HG03460 (cell line): ENCODE measurements at regions not wholly inside any gene's neighbourhood (a gene's known extent, or its start where the extent isn't known, plus 50 kb on each side); places are given as distances from the start of the nearest gene placed in this dataset.
"Not testable (repeated sequence)": the region's sequence is repeated elsewhere in the genome, so short reads cannot be mapped to it uniquely, and the experiment has no call there.

Source experiments
- ATAC-seq: cut with Tn5 transposase; IDR thresholded peaks from one replicate; pipeline ENCODE4 v1.9.1; 2021; ENCODE audit not compliant: unreplicated experiment

DNA sequence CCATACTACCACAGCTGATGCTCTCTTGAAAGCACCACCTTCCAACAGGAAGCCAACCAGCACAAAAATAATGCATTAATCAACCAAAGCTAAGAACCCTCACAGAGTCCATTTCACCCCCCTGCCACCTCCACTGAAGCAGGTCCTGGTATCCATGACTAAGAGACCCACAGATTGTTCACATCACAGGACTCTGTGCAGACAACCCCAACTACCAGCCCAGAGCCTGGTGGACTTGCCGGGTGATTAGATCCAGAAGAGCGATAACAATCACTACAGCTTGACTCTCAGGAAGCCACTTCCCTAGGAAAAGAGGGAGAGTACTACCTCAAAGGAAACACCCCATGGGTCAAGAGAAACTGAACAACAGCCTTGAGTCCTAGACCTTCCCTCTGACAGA lies 528.1 kb downstream of the KIF20B start:
- ATAC-seq, result no peak

DNA sequence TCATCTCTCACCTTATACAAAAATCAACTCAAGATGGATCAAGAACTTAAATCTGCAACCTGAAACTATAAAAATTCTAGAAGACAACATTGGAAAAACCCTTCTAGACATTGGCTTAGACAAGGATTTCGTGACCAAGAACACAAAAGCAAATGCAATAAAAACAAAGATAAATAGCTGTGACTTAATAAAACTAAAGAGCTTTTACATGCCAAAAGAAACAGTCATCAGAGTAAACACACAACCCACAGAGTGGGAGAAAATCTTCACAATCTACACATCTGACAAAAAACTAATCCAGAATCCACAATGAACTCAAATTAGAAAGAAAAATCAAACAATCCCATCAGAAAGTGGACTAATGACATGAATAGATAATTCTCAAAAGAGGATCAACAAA lies 532.4 kb downstream of the KIF20B start:
- not testable (repeated sequence) for ATAC-seq

DNA sequence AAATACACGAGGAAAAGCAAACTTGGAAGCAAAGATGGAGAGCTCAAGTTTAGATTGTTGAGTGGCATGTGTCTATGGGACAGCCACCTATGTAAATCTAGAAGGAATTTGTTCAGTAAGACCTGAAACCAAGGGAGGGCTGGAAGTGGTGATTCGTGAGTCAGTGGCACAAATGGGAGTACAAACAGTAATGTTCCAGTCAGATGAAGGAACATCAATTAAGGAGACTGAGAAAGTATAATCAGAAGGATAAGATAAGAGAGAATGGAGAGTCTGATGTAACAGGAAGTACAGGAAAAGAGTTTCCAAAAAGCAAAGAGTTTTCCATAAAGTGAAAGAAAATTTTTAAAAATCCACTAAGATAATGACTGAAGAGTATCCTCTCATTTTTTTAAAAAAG lies 544.2 kb downstream of the KIF20B start:
- ATAC-seq, result no peak

DNA sequence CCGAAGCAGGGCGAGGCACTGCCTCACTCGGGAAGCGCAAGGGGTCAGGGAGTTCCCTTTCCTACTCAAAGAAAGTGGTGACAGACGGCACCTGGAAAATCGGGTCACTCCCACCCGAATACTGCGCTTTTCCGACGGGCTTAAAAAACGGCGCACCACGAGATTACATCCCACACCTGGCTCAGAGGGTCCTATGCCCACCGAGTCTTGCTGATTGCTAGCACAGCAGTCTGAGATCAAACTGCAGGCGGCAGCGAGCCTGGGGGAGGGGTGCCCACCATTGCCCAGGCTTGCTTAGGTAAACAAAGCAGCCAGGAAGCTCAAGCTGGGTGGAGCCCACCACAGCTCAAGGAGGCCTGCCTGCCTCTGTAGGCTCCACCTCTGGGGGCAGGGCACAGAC lies 549.4 kb downstream of the KIF20B start:
- not testable (repeated sequence) for ATAC-seq

DNA sequence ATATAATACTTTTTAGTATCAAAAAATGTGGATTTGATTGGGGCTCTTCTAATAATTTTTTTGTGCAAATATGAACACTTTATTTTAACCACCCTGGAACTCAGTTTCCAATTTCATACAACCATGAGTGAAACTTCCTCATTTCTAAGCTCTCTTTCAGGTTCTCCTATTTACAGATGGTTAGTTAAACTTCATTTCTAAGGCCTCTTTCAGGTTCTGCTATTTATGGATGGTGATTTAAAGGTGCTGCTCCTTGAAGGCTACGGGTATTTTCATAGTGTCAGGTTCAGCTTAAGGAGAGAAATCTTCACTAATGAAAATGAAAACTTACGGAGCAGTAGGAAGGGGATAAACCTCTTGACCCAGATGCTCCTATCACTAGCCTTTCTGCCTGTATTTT lies 568.3 kb downstream of the KIF20B start:
- ATAC-seq, result no peak

DNA sequence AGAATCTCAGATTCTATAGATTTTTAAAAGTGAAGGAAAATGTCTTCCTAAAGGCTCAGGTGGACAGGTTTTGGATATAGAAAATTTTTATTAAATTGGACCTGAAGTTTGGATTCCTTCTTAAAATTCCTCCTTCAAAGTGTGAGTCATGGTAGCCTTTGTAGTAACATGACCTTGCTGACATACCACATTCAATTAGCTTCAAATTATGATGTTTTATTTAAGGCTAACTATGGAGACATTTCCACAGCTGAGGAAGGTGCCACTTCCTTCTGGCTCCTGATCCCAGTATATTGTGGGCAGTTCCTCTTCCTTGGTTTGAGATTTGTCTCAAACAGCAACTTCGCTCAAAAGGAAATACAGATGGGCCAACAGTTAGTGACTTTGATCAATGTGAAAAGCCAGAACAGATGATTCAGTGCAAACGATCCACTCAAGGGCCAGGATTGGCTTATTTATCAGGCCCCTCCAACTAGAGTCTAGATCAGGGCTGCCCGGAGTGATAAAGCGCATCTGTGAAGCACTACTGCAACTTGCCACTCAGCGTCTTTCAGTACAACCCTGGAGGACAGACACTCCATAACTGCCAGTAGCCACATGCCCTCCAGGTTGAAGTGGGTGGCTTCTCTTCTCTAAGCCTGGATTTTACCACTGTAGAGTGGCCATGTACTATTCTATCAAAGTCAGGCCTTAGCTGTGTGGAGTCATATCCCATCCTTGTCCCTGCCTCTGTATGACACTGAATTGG lies 573.5 kb downstream of the KIF20B start:
- ATAC-seq, result no peak

DNA sequence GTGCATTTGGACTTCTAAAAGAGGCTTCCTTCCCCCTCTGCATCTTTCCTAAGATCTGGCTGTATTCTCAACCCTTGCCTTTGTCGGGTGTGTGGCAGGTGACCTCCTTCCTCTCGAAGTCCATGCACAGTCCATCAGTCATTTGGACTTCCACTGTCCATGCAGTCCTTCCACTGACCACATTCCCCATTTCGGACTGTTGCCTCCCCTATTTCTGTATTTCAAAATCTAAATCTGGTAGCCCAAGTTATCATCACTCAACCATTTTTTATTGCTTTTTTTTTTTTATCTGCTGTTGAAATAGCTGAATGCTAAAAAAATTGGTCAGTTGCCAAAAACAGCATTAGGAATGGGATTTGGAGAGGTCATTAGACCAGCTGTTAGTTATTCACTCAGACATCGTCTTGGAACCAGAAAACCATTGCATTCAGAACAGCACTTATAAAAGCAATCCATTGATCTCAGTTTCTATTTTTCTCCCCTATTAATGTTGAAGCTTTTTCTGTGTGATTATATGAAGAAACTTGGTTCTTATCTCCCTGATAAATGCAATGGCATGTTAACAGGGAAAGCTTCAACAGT lies 575.6 kb downstream of the KIF20B start:
- no peak for ATAC-seq

DNA sequence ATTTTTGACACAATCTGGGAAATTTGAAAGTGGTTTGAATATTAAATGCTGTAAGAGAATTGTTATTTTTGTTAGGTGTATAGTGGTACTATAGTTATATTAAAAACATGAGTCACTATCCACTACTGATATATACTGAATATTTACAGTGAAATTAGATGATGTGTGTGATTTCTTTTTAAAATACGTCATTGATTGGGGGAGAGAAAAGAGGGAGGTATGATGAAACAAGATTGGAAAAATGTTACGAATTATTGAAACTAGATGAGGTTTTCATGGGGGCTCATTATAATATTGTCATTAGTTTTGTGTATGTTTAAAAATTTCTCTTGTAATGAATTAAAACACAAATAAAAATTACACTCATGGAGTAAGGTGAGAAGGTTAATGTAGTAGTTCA lies 571.4 kb downstream of the HTR7 start:
- ATAC-seq, result no peak

DNA sequence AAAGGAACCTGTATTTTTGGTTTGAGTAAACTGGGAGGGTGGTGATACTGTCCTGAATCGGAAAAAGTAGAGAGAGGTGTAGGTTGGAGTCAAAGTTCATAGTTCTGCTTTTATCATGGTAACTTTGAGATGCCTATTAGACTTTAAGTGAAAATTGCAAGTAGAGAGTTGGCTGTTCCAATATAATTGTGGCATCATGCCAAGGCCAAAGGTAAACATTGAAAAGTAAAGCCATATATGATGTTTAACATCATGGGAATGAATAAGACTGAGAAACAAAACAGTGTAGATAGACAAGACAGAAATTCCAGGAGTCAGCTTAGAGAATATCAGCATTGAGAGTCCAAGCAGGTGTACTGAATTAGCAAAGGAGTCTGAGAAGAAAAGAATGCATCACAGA lies 570.9 kb downstream of the HTR7 start:
- no peak for ATAC-seq

DNA sequence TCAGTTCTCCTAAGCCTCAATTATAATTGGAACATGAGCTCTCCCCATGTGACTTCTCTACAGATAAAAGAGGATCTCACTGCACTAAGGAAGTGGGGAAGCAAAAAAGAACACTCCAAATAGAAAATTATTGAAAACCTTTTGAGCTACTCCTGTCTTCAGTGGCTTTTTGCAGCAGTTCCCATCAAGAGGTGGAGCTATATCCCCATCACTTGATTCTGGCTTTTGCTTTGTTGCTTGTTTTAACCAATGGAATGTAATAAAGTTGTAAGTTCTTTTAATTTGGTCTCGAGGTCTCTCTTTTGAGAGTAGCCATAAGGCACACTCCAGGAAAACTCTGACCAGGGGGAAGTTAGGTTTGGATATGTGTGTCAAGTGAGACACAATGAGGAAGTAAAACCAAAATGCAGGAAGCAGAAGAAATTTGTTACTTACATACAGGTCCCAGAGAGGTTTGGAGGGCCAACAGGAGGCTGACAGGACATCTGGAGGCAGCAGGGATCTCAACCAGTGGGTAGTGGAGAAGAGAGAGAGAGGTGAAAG lies 569.4 kb downstream of the HTR7 start:
- ATAC-seq, result no peak

DNA sequence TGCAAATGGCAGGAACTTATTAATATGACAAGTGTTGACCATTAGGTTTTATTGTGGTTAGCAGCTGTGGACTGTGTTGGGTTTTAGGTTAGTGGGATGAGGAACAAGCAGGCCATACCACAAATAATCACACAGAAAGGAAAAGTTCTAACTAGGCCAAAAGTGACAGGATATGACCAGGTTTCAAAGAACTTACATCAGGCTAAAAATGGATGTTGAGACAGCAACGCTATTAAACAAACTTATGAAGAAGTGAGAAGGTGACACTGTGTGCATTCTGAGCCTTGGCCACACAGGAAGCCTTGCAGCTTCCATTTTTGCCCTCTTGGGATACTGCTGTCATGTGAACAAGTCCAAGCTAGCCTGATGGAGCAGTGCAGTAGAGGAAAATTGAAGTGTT lies 568.8 kb downstream of the HTR7 start:
- ATAC-seq, result no peak

DNA sequence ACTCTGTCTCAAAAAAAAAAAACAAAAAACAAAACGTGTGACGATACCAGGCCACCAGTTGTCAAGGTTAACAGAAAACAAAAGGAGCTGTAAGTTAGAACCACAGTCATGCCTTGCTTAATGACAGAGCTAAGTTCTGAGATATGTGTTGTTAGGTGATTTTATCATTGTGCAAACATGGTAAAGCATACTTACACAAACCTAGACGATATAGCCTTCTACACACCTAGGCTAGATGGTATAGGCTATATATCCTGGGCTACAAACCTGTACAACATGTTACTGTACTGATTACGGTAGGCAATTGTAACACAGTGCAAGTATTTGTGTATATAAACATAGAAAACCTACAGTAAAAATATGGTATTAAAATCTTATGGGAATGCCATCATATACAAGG lies 564.2 kb downstream of the HTR7 start:
- no peak for ATAC-seq

DNA sequence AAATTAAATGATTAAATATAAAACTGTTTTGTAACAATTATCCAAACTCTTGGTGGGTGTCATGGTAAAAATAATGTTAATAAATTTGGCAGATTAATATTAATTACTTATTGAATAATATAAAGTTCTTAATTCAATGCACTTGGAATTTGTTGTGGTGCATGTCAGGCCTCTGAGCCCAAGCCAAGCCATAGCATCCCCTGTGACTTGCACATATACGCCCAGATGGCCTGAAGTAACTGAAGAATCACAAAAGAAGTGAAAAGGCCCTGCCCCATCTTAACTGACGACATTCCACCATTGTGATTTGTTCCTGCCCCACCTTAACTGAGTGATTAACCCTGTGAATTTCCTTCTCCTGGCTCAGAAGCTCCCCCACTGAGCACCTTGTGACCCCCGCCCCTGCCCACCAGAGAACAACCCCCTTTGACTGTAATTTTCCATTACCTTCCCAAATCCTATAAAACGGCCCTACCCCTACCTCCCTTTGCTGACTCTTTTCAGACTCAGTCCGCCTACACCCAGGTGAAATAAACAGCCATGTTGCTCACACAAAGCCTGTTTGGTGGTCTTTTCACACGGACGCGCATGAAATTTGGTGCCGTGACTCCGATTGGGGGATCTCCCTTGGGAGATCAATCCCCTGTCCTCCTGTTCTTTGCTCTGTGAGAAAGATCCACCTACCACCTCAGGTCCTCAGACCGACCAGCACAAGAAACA lies 562.9 kb downstream of the HTR7 start:
- not testable (repeated sequence) for ATAC-seq

DNA sequence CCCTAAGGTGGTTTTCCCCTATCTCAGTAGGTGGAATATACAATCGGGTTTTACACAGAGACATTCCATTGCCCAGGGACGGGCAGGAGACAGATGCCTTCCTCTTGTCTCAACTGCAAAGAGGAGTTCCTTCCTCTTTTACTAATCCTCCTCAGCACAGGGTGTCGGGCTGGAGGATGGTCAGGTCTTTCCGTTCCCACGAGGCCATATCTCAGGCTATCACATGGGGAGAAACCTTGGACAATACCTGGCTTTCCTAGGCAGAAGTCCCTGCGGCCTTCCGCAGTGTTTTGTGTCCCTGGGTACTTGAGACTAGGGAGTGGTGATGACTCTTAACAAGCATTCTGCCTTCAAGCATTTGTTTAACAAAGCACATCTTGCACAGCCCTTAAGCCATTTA lies 555.8 kb downstream of the HTR7 start:
- not testable (repeated sequence) for ATAC-seq

DNA sequence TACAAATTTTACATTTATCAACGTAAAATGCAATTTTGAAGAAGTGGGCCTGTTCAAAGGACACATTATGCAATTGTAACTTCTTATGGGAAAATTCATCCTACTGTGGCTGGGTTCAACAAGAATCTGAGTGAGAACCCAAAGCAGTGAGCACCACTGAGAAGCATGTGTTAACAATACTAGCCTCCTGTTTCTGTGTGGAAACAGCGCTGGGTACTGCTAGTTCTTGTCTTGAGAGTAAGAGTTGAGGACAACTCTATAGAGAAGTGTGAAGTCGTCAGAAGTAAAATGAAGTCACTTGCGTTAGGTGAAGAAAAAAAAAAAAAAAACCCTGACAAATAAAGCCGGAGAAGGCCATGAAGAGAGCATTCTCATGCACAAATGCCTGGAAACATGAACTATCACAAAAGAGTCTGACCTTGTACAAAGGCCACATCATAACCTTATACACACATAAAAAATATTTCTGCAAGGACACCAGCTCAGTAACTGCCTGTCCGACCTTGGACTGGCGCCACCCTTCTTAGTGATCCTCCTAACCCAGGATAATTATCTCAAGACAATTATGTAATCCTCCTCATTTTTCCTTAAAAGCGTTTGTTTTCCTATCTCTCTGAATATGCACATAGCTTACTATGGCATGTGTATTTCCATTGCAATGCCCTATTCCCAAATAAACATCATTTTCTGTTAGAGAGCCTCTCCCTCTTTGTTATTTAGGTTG lies 554.9 kb downstream of the HTR7 start:
- ATAC-seq, result no peak

DNA sequence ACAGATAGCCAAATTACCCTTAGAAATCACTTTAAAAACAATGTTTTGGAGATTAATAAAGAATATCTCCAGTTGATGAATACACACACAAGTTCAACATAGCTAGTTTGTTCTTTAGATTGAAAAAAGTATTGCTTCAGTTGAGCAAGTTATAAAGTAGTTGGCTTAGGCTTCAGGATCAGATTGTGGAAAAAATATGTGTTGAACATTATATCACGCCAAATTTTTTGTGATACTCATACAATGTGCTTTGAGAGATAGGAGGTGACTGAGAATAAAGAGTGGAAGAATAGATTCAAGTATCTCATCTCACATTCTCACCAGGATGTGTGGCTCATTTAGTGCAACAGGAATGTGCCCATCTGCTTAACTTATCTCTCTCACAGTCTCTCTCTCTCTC lies 553.3 kb downstream of the HTR7 start:
- no peak for ATAC-seq

DNA sequence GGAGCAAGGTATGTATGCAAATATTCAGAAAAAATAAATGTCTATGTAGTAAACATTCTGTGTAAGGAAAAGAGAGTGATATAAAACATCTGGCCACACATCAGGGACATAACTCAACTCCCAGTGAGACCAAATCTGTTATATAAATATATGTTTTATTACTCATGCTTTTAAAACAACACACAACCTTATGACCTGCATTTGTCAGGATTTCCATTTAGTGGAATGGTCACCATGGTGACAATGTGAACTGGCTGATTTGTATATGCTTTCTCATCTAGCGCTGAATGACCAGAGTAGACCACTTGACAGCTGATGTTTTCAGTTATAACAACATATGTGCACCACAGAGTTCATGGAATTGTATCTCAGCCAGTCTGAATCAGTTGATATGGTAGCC lies 551.7 kb downstream of the HTR7 start:
- no peak for ATAC-seq

DNA sequence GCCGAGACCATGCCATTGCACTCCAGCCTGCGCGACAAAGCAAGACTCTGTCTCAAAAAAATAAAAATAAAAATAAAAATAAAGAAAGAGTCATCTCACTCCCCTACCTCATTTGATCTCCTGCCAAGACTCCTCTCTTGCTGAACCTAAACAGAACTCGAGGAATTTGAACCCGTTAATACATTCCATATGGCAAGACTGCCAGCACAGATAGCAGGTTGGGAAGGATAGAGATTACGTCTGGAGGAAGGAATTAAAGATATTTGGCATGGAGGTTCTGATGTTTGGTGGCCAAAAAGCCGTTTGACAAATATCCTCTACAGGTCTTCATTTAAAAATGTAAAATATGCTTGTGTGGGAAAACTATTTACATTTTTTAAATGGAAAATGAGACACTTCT lies 549.6 kb downstream of the HTR7 start:
- ATAC-seq, result no peak

DNA sequence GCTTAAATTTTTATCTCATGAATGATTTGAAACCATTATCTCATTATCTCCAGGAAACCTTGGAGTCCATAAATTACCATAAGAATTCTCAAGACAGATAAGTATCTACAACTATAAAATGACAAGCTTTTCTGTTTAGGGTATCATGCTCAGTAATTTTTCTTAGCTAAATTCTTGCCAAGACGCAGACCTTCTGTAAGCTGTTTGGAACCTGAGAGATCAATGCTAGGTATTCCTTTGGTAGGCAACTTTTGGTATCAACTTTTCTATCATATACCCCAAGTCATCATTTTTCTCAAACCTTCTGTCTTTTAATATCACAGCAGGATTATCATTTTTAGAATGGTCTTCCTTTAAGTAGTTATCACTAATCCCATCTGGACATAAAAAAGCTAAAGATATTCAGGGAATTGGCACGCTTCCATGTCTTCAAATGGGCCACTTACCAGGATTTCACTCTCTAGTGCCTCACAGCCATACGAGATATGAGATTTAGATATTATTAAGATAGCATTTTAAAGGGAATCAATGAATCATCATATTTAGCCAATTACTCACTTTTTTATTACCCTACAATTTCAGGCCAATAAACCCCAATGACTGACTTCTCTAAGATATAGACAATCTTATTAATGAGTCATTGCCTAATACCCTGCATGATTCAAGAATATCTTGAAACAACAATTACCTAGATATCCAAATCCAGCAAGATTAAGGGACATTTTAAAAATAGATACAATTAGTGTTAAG lies 544.1 kb downstream of the HTR7 start:
- ATAC-seq, result no peak

DNA sequence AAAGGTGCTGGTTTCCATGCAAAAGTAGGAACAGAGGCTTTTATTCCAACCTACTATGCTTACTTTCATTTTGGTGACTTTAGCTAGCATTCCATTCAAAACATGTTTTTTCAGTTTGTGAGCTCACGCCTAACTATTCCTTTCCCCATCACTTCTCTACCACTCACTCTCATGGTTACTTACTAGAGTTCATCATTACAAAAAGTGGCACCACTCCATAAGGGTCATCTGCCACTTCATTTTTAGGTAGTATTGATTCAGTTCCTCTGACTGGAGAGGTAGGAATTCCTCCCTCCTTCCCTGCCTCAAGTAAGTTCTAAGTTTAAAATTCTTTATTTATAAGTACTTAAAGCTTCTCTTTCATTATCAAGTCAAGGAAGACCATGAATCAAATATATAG lies 543.1 kb downstream of the HTR7 start:
- no peak for ATAC-seq

DNA sequence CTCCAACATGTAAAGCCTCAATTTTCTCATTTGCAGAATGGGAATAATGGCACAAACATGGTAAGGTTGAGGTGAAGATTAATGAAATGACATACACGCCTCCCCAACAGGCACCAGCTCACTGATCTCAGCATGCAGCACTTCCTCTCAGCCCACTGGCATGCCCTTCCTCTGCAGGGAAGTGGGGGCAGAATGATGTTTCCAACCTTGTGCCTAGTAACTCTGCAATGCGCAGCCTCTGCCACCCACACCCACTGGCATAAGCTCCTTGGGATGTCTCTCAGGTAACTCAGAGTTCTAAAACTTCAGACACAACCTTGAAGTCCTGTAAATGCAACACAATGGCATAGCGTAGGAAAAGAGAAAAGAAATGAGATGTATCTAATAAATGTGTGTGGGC lies 540.7 kb downstream of the HTR7 start:
- ATAC-seq, result no peak
